MCF 10A (cell line): ENCODE measurements at regions not wholly inside any gene's neighbourhood (a gene's known extent, or its start where the extent isn't known, plus 50 kb on each side); places are given as distances from the start of the nearest gene placed in this dataset.
A peak's percentile ranks its signal among the peaks of the same experiment; 100 is the strongest.

Source experiments
- BruUV-seq: library from RNA; stranded (reverse); fragments of 400-500 nt; replicated peaks from 2 replicates; lab custom pipeline; 2021; lab: Mats Ljungman, UMichigan
- CTCF ChIA-PET: fragments of 300-600 bp; sonication (Branson Sonifier 250); formaldehyde crosslinking; extraction: SDS; loops from one replicate; lab custom pipeline; 2021; ENCODE audit warnings: antibody characterized with exemption, inconsistent platforms; lab: Yijun Ruan, JAX
- POLR2A ChIA-PET: fragments of 300-600, 350-650 bp; sonication (Branson Sonifier 250); formaldehyde crosslinking; extraction: SDS; loops from one replicate; lab custom pipeline; 2020; ENCODE audit warnings: antibody characterized with exemption, inconsistent platforms; lab: Yijun Ruan, JAX
- DNase-seq: peaks from one replicate; pipeline ENCODE4 v3.0.0-alpha.2; 2018; ENCODE audit not compliant: unreplicated experiment
- H3K27ac Mint-ChIP-seq: one replicate; pipeline ENCODE4 v1.8.0; 2022; ENCODE audit warnings: mild to moderate bottlenecking, low read depth, mixed read lengths; ENCODE audit not compliant: unreplicated experiment
- H3K27me3 Mint-ChIP-seq: one replicate; pipeline ENCODE4 v1.8.0; 2022; ENCODE audit warnings: mixed read lengths; ENCODE audit not compliant: insufficient read depth, unreplicated experiment
- H3K36me3 Mint-ChIP-seq: one replicate; pipeline ENCODE4 v1.8.0; 2022; ENCODE audit warnings: mild to moderate bottlenecking, moderate library complexity, mixed read lengths; ENCODE audit not compliant: insufficient read depth, unreplicated experiment
- H3K4me1 Mint-ChIP-seq: one replicate; pipeline ENCODE4 v1.8.0; 2022; ENCODE audit warnings: mixed read lengths; ENCODE audit not compliant: insufficient read depth, unreplicated experiment
- H3K4me3 Mint-ChIP-seq: one replicate; pipeline ENCODE4 v1.8.0; 2022; ENCODE audit warnings: mild to moderate bottlenecking, moderate library complexity, mixed read lengths; ENCODE audit not compliant: unreplicated experiment
- H3K9me3 Mint-ChIP-seq: one replicate; pipeline ENCODE4 v1.8.0; 2022; ENCODE audit warnings: mixed read lengths; ENCODE audit not compliant: unreplicated experiment
- CTCF ChIP-seq: fragments of 200-600 bp; IDR thresholded peaks from one replicate; pipeline ENCODE4 v1.8.0; 2022; ENCODE audit warnings: antibody characterized with exemption, mild to moderate bottlenecking; ENCODE audit not compliant: unreplicated experiment
- intact Hi-C: fragments of 100-400 bp; cut with micrococcal nuclease; formaldehyde crosslinking; loops from 2 replicates; pipeline ENCODE4 v1.14.1; 2022

- Mint-ChIP-seq H3K36me3 (no peaks in the 10 kb centered on the region), H3K4me1 (no peaks in the 10 kb centered on the region), H3K4me3 (no peak overlapping the region), H3K9me3 (no peaks in the 10 kb centered on the region), H3K27ac (no peak overlapping the region), H3K27me3 (no peaks in the 10 kb centered on the region)
- intact Hi-C loops, result no loop called here
- DNase-seq, result peak; percentile 3
- no TSS peak for BruUV-seq
- no peak for TF ChIP-seq CTCF
- ChIA-PET POLR2A (interaction anchor here (0.7 kb wide), 2 partner anchors 384 to 757 kb away, joined by 3 to 5 read pairs; no protein-coding TSS in a partner anchor), CTCF (interaction anchor here (0.7 kb wide), 1 partner anchor 9 kb away, joined by 3 read pairs; no protein-coding TSS in a partner anchor)
Measured at GRCh38 chr12:90262251-90262650, 553.6 kb upstream of the ATP2B1 start.

GRCh38 chr12:90261283-90261682, 552.6 kb upstream of the ATP2B1 start:
- H3K36me3 Mint-ChIP-seq, result no peaks in the 10 kb centered on the region

GRCh38 chr12:90260136-90260535, 551.5 kb upstream of the ATP2B1 start:
- intact Hi-C loops, result no loop called here
- no peaks in the 10 kb centered on the region for H3K9me3 Mint-ChIP-seq
- no peaks in the 10 kb centered on the region for H3K27me3 Mint-ChIP-seq
- CTCF ChIA-PET, result interaction anchor here (0.8 kb wide), 1 partner anchor 21 kb away, joined by 3 read pairs; no protein-coding TSS in a partner anchor
- BruUV-seq, result no TSS peak
- H3K4me1 Mint-ChIP-seq, result no peaks in the 10 kb centered on the region
- no peak for DNase-seq
- POLR2A ChIA-PET, result no interaction called here
- H3K36me3 Mint-ChIP-seq, result no peaks in the 10 kb centered on the region
- TF ChIP-seq CTCF, result no peak
- no peak overlapping the region for H3K27ac Mint-ChIP-seq
- H3K4me3 Mint-ChIP-seq, result no peak overlapping the region

More at GRCh38 chr12:90261283-90261682, 552.6 kb upstream of the ATP2B1 start:
- no TSS peak for BruUV-seq
- TF ChIP-seq CTCF, result no peak
- no peak overlapping the region for H3K27ac Mint-ChIP-seq
- ChIA-PET POLR2A (interaction anchor here (0.7 kb wide), 1 partner anchor 385 kb away, joined by 5 read pairs; no protein-coding TSS in a partner anchor), CTCF (interaction anchor here (0.6 kb wide), 1 partner anchor 1244 kb away, joined by 3 read pairs; no protein-coding TSS in a partner anchor)
- intact Hi-C loops, result no loop called here
- no peaks in the 10 kb centered on the region for H3K9me3 Mint-ChIP-seq
- H3K4me3 Mint-ChIP-seq, result no peak overlapping the region
- H3K27me3 Mint-ChIP-seq, result no peaks in the 10 kb centered on the region
- H3K4me1 Mint-ChIP-seq, result no peaks in the 10 kb centered on the region
- DNase-seq, result no peak

- Mint-ChIP-seq H3K27me3 (no peaks in the 10 kb centered on the region), H3K4me3 (no peak overlapping the region), H3K36me3 (no peaks in the 10 kb centered on the region), H3K4me1 (peaks cover 7% of the 10 kb centered on the region), H3K27ac (no peak overlapping the region), H3K9me3 (no peaks in the 10 kb centered on the region)
- DNase-seq, result no peak
- intact Hi-C loops, result no loop called here
- no TSS peak for BruUV-seq
- ChIA-PET POLR2A (no interaction called here), CTCF (no interaction called here)
- no peak for TF ChIP-seq CTCF
Measured at GRCh38 chr12:90257927-90258624, 549.4 kb upstream of the ATP2B1 start.
